GM18870 (cell line): ENCODE measurements at regions not wholly inside any gene's neighbourhood (a gene's known extent, or its start where the extent isn't known, plus 50 kb on each side); places are given as distances from the start of the nearest gene placed in this dataset.

Experiments
- ATAC-seq: cut with Tn5 transposase; IDR thresholded peaks from one replicate; pipeline ENCODE4 v1.9.1; 2021; ENCODE audit warnings: moderate library complexity; ENCODE audit not compliant: unreplicated experiment

GRCh38 chr4:56099378-56099786 lies 150.6 kb downstream of the CEP135 start:
- ATAC-seq, result no peak

- ATAC-seq, result no peak
Observed at GRCh38 chr4:56093576-56093975, 144.8 kb downstream of the CEP135 start.

GRCh38 chr4:56092540-56092939 lies 143.8 kb downstream of the CEP135 start:
- ATAC-seq, result no peak

- ATAC-seq, result no peak
Observed at GRCh38 chr4:56086561-56086960, 137.8 kb downstream of the CEP135 start.

- ATAC-seq, result no peak
Observed at GRCh38 chr4:56086073-56086541, 137.4 kb downstream of the CEP135 start.

- ATAC-seq, result no peak
Observed at GRCh38 chr4:56085275-56085674, 136.5 kb downstream of the CEP135 start.

GRCh38 chr4:56084851-56085250 lies 136.1 kb downstream of the CEP135 start:
- no peak for ATAC-seq
